Keratinocyte (primary cell): ENCODE measurements at regions not wholly inside any gene's neighbourhood (a gene's known extent, or its start where the extent isn't known, plus 50 kb on each side); places are given as distances from the start of the nearest gene placed in this dataset.

Source experiments
- DNase-seq: peaks from one replicate; pipeline ENCODE4 v3.0.0-alpha.2; 2011; ENCODE audit warnings: low read depth, missing footprints, low spot score
- FAIRE-seq: peaks from 2 replicates; lab custom pipeline; 2011; peaks lifted over from hg19 to GRCh38; lab: Jason Lieb, UNC
- H2AFZ ChIP-seq: 2 replicates; pipeline ENCODE4 v1.6.0; 2012; ENCODE audit warnings: low read length, control low read depth, inconsistent platforms; ENCODE audit not compliant: control insufficient read depth
- H3K27ac ChIP-seq: 2 replicates; pipeline ENCODE4 v1.5.1; 2011; ENCODE audit warnings: low read length; ENCODE audit not compliant: control insufficient read depth, insufficient read depth
- H3K27me3 ChIP-seq: 3 replicates; pipeline ENCODE4 v1.6.0; 2011; ENCODE audit warnings: low read length; ENCODE audit not compliant: control insufficient read depth, insufficient read depth; ENCODE audit errors: extremely low read depth
- H3K36me3 ChIP-seq, 2 experiments: 2 replicates in 1 of 2; 3 replicates in 1 of 2; pipeline ENCODE4 v1.5.1; 2011; ENCODE audit warnings: low read length in 2 of 2, mild to moderate bottlenecking in 1 of 2; ENCODE audit not compliant: control insufficient read depth in 2 of 2, insufficient read depth in 2 of 2; ENCODE audit errors: extremely low read depth in 1 of 2
- H3K4me1 ChIP-seq: 3 replicates; pipeline ENCODE4 v1.5.1; 2011; ENCODE audit warnings: low read length; ENCODE audit not compliant: control insufficient read depth, insufficient read depth; ENCODE audit errors: extremely low read depth
- H3K4me2 ChIP-seq: 3 replicates; pipeline ENCODE4 v1.6.0; 2011; ENCODE audit warnings: low read depth, low read length; ENCODE audit not compliant: control insufficient read depth, insufficient read depth; ENCODE audit errors: extremely low read depth
- H3K4me3 ChIP-seq, 3 experiments: fragments of 200-600 bp in 1 of 3; sonication (generic) in 1 of 3; 2 replicates in 2 of 3; 3 replicates in 1 of 3; pipeline ENCODE4 v1.5.1; 2011 to 2016; ENCODE audit warnings: low read length in 3 of 3, mild to moderate bottlenecking in 3 of 3, control low read depth in 2 of 3, inconsistent platforms in 1 of 3, low read depth in 1 of 3, mixed read lengths in 1 of 3, mixed run types in 1 of 3, moderate library complexity in 1 of 3; ENCODE audit not compliant: control insufficient read depth in 2 of 3, insufficient read depth in 2 of 3; ENCODE audit errors: extremely low read depth in 1 of 3
- H3K79me2 ChIP-seq: 2 replicates; pipeline ENCODE4 v1.6.0; 2012; ENCODE audit warnings: low read length; ENCODE audit not compliant: control insufficient read depth, insufficient read depth
- H3K9ac ChIP-seq: 3 replicates; pipeline ENCODE4 v1.6.0; 2011; ENCODE audit warnings: low read length; ENCODE audit not compliant: control insufficient read depth, insufficient read depth; ENCODE audit errors: extremely low read depth
- H3K9me1 ChIP-seq: 3 replicates; pipeline ENCODE4 v1.6.0; 2011; ENCODE audit warnings: low read length; ENCODE audit not compliant: control insufficient read depth, insufficient read depth; ENCODE audit errors: extremely low read depth
- H3K9me3 ChIP-seq: 2 replicates; pipeline ENCODE4 v1.5.1; 2012; ENCODE audit warnings: low read depth, low read length; ENCODE audit not compliant: control insufficient read depth
- H4K20me1 ChIP-seq: 3 replicates; pipeline ENCODE4 v1.6.0; 2011; ENCODE audit warnings: low read length; ENCODE audit not compliant: control insufficient read depth, insufficient read depth; ENCODE audit errors: extremely low read depth
- CTCF ChIP-seq, 3 experiments: IDR thresholded peaks in 1 of 3; conservative IDR thresholded peaks in 1 of 3; optimal IDR thresholded peaks in 1 of 3; 2 replicates in 2 of 3; 3 replicates in 1 of 3; pipeline versions ENCODE3 to v1.5.1; 2011; ENCODE audit warnings: low read length in 3 of 3, mild to moderate bottlenecking in 3 of 3, moderate library complexity in 2 of 3, control low read depth in 1 of 3, inconsistent platforms in 1 of 3; ENCODE audit not compliant: insufficient read depth in 2 of 3; ENCODE audit errors: extremely low read depth in 1 of 3
- EZH2 ChIP-seq: IDR thresholded peaks from one replicate; pipeline ENCODE4 v1.6.1; 2012; ENCODE audit warnings: inconsistent platforms, mild to moderate bottlenecking, low read length, moderate library complexity
- dilution Hi-C: fragments of 300-500 bp; cut with MboI; formaldehyde crosslinking; loops from one replicate; pipeline ENCODE4 v1.7.0; 2020; ENCODE audit warnings: low sequenced_read_pairs; ENCODE audit not compliant: extremely low pct_ligation_motif_present

- DNase-seq: no peak
- Histone ChIP-seq H3K9ac (no peak overlapping the region), H3K27me3 (no peaks in the 10 kb centered on the region), H3K4me3 (no peak overlapping the region), H3K4me2 (no peak overlapping the region), H3K79me2 (no peaks in the 10 kb centered on the region), H2AFZ (no peak overlapping the region), H4K20me1 (no peaks in the 10 kb centered on the region), H3K36me3 (no peaks in the 10 kb centered on the region), H3K27ac (no peak overlapping the region), H3K4me1 (no peaks in the 10 kb centered on the region), H3K9me3 (no peaks in the 10 kb centered on the region), H3K9me1 (no peaks in the 10 kb centered on the region)
- no peak for FAIRE-seq
- dilution Hi-C loops: no loop called here
- TF ChIP-seq EZH2 (no peak), CTCF (optimal IDR thresholded peaks at IDR 0.05 in 1 of 3, IDR thresholded peaks at IDR 0.05 in 1 of 3, conservative IDR thresholded peaks at IDR 0.05 in 1 of 3; ENCODE audit: extremely low read depth in 1 of 3, insufficient read depth in 2 of 3, low read length in 3 of 3) (no peak)
Measured at GRCh38 chr7:69162931-69163670, 435.2 kb upstream of the AUTS2 start.

GRCh38 chr7:69166979-69167516 is 431.2 kb upstream of the AUTS2 start:
- Histone ChIP-seq H2AFZ (no peak overlapping the region), H3K9me3 (no peaks in the 10 kb centered on the region), H3K27ac (no peak overlapping the region), H3K9ac (no peak overlapping the region), H3K9me1 (no peaks in the 10 kb centered on the region), H3K27me3 (no peaks in the 10 kb centered on the region), H4K20me1 (no peaks in the 10 kb centered on the region), H3K4me2 (no peak overlapping the region), H3K36me3 (no peaks in the 10 kb centered on the region), H3K4me1 (no peaks in the 10 kb centered on the region), H3K79me2 (no peaks in the 10 kb centered on the region), H3K4me3 (no peak overlapping the region)
- DNase-seq (no peak), FAIRE-seq (no peak)
- TF ChIP-seq CTCF (optimal IDR thresholded peaks at IDR 0.05 in 1 of 3, IDR thresholded peaks at IDR 0.05 in 1 of 3, conservative IDR thresholded peaks at IDR 0.05 in 1 of 3; ENCODE audit: extremely low read depth in 1 of 3, insufficient read depth in 2 of 3, low read length in 3 of 3): no peak
- no peak for TF ChIP-seq EZH2
- dilution Hi-C loops: no loop called here
